ENCODE measurements at regions not wholly inside any gene's neighbourhood (a gene's known extent, or its start where the extent isn't known, plus 50 kb on each side); places are given as distances from the start of the nearest gene placed in this dataset.

DNA sequence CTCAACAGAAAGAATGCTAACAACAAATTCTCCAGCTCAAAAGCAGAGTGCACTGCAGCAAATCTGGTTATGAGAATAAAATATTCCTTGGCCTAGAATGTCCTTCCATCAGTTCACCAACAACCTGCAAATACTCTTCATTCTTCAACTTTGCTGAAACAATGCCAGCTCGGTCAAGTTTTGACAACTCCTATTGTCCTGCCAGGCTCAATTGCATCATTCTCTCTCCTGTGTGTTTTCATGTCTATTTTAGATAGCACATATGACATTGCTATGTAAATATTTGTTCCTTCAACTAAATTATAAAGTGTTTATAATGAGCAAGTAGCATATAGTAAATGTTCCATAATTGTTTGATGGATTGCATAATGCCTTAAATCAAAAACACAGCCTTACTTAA is 463.8 kb downstream of the TLE1 start:
- TF ChIP-seq, protein P1, sequence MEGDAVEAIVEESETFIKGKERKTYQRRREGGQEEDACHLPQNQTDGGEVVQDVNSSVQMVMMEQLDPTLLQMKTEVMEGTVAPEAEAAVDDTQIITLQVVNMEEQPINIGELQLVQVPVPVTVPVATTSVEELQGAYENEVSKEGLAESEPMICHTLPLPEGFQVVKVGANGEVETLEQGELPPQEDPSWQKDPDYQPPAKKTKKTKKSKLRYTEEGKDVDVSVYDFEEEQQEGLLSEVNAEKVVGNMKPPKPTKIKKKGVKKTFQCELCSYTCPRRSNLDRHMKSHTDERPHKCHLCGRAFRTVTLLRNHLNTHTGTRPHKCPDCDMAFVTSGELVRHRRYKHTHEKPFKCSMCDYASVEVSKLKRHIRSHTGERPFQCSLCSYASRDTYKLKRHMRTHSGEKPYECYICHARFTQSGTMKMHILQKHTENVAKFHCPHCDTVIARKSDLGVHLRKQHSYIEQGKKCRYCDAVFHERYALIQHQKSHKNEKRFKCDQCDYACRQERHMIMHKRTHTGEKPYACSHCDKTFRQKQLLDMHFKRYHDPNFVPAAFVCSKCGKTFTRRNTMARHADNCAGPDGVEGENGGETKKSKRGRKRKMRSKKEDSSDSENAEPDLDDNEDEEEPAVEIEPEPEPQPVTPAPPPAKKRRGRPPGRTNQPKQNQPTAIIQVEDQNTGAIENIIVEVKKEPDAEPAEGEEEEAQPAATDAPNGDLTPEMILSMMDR (IDR thresholded peaks at IDR 0.05): no peak
- TF ChIP-seq POLR2AphosphoS5 (IDR thresholded peaks at IDR 0.05): peak in 1 of 2 donors; percentile 38
- TF ChIP-seq POLR2A (IDR thresholded peaks at IDR 0.05; ENCODE audit: low read depth): no peak
